Bronchial epithelial cell (primary cell): ENCODE measurements at regions not wholly inside any gene's neighbourhood (a gene's known extent, or its start where the extent isn't known, plus 50 kb on each side); places are given as distances from the start of the nearest gene placed in this dataset.

Source experiments
- DNase-seq: peaks from one replicate; pipeline ENCODE4 v3.0.0-alpha.2; 2010; ENCODE audit warnings: low read depth
- FAIRE-seq: peaks from 2 replicates; lab custom pipeline; 2011; peaks lifted over from hg19 to GRCh38; lab: Jason Lieb, UNC
- H3K27me3 ChIP-seq: 2 replicates; pipeline ENCODE4 v1.5.1; 2011; ENCODE audit warnings: low read length; ENCODE audit not compliant: control insufficient read depth, insufficient read depth
- H3K36me3 ChIP-seq: 2 replicates; pipeline ENCODE4 v1.5.1; 2011; ENCODE audit warnings: low read length; ENCODE audit not compliant: control insufficient read depth, insufficient read depth
- H3K4me3 ChIP-seq: 2 replicates; pipeline ENCODE4 v1.5.1; 2011; ENCODE audit warnings: mild to moderate bottlenecking, low read depth, low read length, control low read depth
- TF ChIP-seq, protein P1 (sequence below): IDR thresholded peaks from 2 replicates; pipeline ENCODE4 v1.5.1; 2011; ENCODE audit warnings: mild to moderate bottlenecking, moderate library complexity, low read length, control low read depth, inconsistent platforms; ENCODE audit not compliant: insufficient read depth, severe bottlenecking

- FAIRE-seq: no peak
- Histone ChIP-seq H3K4me3 (no peak overlapping the region), H3K27me3 (no peaks in the 10 kb centered on the region)
These were observed 206.6 kb downstream of the URB2 start for GRCh38 chr1:229832695-229833094.

GRCh38 chr1:229834230-229834629, 208.2 kb downstream of the URB2 start:
- Histone ChIP-seq H3K4me3 (no peak overlapping the region), H3K27me3 (no peaks in the 10 kb centered on the region), H3K36me3 (no peaks in the 10 kb centered on the region)
- DNase-seq (no peak), FAIRE-seq (no peak)
- TF ChIP-seq, protein P1, sequence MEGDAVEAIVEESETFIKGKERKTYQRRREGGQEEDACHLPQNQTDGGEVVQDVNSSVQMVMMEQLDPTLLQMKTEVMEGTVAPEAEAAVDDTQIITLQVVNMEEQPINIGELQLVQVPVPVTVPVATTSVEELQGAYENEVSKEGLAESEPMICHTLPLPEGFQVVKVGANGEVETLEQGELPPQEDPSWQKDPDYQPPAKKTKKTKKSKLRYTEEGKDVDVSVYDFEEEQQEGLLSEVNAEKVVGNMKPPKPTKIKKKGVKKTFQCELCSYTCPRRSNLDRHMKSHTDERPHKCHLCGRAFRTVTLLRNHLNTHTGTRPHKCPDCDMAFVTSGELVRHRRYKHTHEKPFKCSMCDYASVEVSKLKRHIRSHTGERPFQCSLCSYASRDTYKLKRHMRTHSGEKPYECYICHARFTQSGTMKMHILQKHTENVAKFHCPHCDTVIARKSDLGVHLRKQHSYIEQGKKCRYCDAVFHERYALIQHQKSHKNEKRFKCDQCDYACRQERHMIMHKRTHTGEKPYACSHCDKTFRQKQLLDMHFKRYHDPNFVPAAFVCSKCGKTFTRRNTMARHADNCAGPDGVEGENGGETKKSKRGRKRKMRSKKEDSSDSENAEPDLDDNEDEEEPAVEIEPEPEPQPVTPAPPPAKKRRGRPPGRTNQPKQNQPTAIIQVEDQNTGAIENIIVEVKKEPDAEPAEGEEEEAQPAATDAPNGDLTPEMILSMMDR: no peak

More at GRCh38 chr1:229832695-229833094, 206.6 kb downstream of the URB2 start:
- TF ChIP-seq, protein P1: no peak
- H3K36me3 ChIP-seq: no peaks in the 10 kb centered on the region
- DNase-seq: no peak

DNA sequence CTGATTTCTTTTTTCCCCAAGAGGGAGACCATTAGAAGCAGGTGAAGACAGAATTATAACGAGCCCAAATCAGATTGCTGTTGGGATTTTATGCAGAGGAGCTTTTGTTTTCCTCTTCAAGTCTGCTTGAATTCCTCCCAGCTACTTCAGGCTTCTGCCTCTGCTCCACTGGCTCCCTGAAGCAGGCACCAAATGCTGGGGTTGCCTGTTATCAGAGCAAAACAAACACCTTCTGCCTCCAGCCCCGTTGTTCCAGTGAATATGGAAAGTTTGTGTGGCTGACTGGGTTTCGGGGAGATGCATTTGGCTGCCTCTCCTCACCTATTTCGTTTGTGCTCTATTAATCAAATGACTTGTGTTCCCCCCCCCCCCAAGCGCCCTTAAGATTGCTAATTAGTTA, 209.2 kb downstream of the URB2 start:
- Histone ChIP-seq H3K4me3 (no peak overlapping the region), H3K27me3 (no peaks in the 10 kb centered on the region), H3K36me3 (no peaks in the 10 kb centered on the region)
- no peak for DNase-seq
- FAIRE-seq: no peak
- TF ChIP-seq, protein P1: no peak

DNA sequence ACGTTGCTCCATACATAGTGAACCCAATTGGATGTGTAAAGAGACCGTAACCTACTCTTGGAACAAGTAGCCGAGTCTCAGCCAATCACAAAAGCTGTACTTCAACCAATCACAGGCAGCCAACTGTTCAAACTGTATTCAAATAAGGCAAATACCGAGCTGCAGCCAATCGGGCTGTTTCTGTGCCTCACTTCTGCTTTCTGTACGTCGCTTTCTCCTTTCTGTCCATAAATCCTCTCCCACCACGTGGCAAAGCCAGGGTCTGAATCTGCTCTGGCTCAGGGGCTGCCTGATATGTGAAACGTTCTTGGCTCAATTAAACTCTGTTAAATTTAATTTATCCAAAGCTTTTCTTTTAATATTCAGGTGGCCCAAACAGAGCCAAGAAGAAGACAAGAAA, 210.3 kb downstream of the URB2 start:
- FAIRE-seq: no peak
- H3K27me3 ChIP-seq: no peaks in the 10 kb centered on the region
- TF ChIP-seq, protein P1: no peak
- H3K36me3 ChIP-seq: no peaks in the 10 kb centered on the region
- H3K4me3 ChIP-seq: no peak overlapping the region
- DNase-seq: no peak

- FAIRE-seq: no peak
- Histone ChIP-seq H3K27me3 (no peaks in the 10 kb centered on the region), H3K4me3 (no peak overlapping the region), H3K36me3 (no peaks in the 10 kb centered on the region)
- DNase-seq: no peak
- TF ChIP-seq, protein P1: no peak
These were observed 212.2 kb downstream of the URB2 start for GRCh38 chr1:229838204-229838603.

DNA sequence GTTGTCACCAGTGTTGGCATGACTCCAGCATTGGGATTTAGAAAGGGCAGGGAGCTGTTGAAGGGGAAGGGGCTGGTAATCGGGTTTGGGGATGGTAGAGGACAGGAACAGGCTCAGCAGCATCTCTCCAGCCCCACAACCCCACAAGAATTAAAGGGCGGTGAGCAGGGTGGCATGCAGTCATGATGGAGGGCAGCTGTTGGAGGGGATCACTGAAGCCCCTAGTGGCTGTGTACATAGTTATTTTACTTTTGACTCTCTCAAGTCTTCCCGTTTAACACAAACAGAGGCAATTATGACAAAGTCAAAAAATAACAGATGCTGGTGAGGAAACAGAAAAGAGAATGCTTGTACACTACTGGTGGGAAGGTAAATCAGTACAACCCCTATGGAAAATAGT, 213.8 kb downstream of the URB2 start:
- no peaks in the 10 kb centered on the region for H3K27me3 ChIP-seq
- H3K4me3 ChIP-seq: no peak overlapping the region
- H3K36me3 ChIP-seq: no peaks in the 10 kb centered on the region
- no peak for FAIRE-seq
- no peak for DNase-seq
- TF ChIP-seq, protein P1: no peak
